ENCODE measurements at regions not wholly inside any gene's neighbourhood (a gene's known extent, or its start where the extent isn't known, plus 50 kb on each side); places are given as distances from the start of the nearest gene placed in this dataset.

GRCh38 chr5:98144710-98145109, 628.8 kb upstream of the RGMB start:
- CTCF ChIA-PET: no interaction called here
- POLR2A ChIA-PET: no interaction called here
- TF ChIP-seq LEF1 (IDR thresholded peaks at IDR 0.05; ENCODE audit: borderline replicate concordance) (no peak), L3MBTL2 (conservative IDR thresholded peaks at IDR 0.05) (no peak), FOXA1 (IDR thresholded peaks at IDR 0.05) (no peak), NFRKB (IDR thresholded peaks at IDR 0.05) (no peak), TARDBP (IDR thresholded peaks at IDR 0.05) (no peak), SUZ12 (IDR thresholded peaks at IDR 0.05) (no peak), PKNOX1 (IDR thresholded peaks at IDR 0.05) (no peak), BHLHE40 (IDR thresholded peaks at IDR 0.05; ENCODE audit: borderline replicate concordance) (no peak), CTBP1 (IDR thresholded peaks at IDR 0.05; ENCODE audit: borderline replicate concordance) (no peak), SP1 (IDR thresholded peaks at IDR 0.05) (no peak), ARNT (IDR thresholded peaks at IDR 0.05) (no peak)
- no peak for DNase-seq (ENCODE audit: extremely low spot score)

- TF ChIP-seq HDGF (IDR thresholded peaks at IDR 0.05; ENCODE audit: borderline replicate concordance): no peak
- ChIA-PET POLR2A (no interaction called here), CTCF (no interaction called here)
- no peak for DNase-seq (ENCODE audit: extremely low spot score)
Observed at GRCh38 chr5:98157368-98157767, 616.1 kb upstream of the RGMB start.

- TF ChIP-seq PKNOX1 (IDR thresholded peaks at IDR 0.05): no peak
- no peak for TF ChIP-seq TARDBP (IDR thresholded peaks at IDR 0.05)
- TF ChIP-seq NFRKB (IDR thresholded peaks at IDR 0.05): no peak
- TF ChIP-seq LEF1 (IDR thresholded peaks at IDR 0.05; ENCODE audit: borderline replicate concordance): no peak
- TF ChIP-seq ZNF384 (IDR thresholded peaks at IDR 0.05): no peak
- no peak for TF ChIP-seq CTBP1 (IDR thresholded peaks at IDR 0.05; ENCODE audit: borderline replicate concordance)
- no peak for TF ChIP-seq SUZ12 (IDR thresholded peaks at IDR 0.05)
- POLR2A ChIA-PET: no interaction called here
- CTCF ChIA-PET: no interaction called here
- no peak for DNase-seq (ENCODE audit: extremely low spot score)
Observed at GRCh38 chr5:98158440-98158839, 615.0 kb upstream of the RGMB start.

GRCh38 chr5:98163796-98164493, 609.5 kb upstream of the RGMB start:
- TF ChIP-seq FOXA1 (IDR thresholded peaks at IDR 0.05) (no peak), FOXM1 (IDR thresholded peaks at IDR 0.05; ENCODE audit: borderline replicate concordance) (no peak), SUZ12 (IDR thresholded peaks at IDR 0.05) (no peak), LEF1 (IDR thresholded peaks at IDR 0.05; ENCODE audit: borderline replicate concordance) (no peak), ZNF384 (IDR thresholded peaks at IDR 0.05) (no peak), ARNT (IDR thresholded peaks at IDR 0.05) (no peak), L3MBTL2 (conservative IDR thresholded peaks at IDR 0.05) (no peak), BHLHE40 (IDR thresholded peaks at IDR 0.05; ENCODE audit: borderline replicate concordance) (no peak), CTBP1 (IDR thresholded peaks at IDR 0.05; ENCODE audit: borderline replicate concordance) (no peak), TARDBP (IDR thresholded peaks at IDR 0.05) (no peak)
- ChIA-PET POLR2A (no interaction called here), CTCF (no interaction called here)
- no peak for DNase-seq (ENCODE audit: extremely low spot score)

GRCh38 chr5:98168871-98169270, 604.6 kb upstream of the RGMB start:
- no peak for DNase-seq (ENCODE audit: extremely low spot score)
- ChIA-PET POLR2A (no interaction called here), CTCF (no interaction called here)
- TF ChIP-seq NFRKB (IDR thresholded peaks at IDR 0.05) (no peak), L3MBTL2 (conservative IDR thresholded peaks at IDR 0.05) (no peak), FOXK2 (IDR thresholded peaks at IDR 0.05) (no peak)

- ChIA-PET CTCF (no interaction called here), POLR2A (no interaction called here)
- no peak for DNase-seq (ENCODE audit: extremely low spot score)
- TF ChIP-seq BHLHE40 (IDR thresholded peaks at IDR 0.05; ENCODE audit: borderline replicate concordance) (no peak), L3MBTL2 (conservative IDR thresholded peaks at IDR 0.05) (no peak), SUZ12 (IDR thresholded peaks at IDR 0.05) (no peak), LEF1 (IDR thresholded peaks at IDR 0.05; ENCODE audit: borderline replicate concordance) (no peak), NFRKB (IDR thresholded peaks at IDR 0.05) (no peak), FOXK2 (IDR thresholded peaks at IDR 0.05) (no peak), TARDBP (IDR thresholded peaks at IDR 0.05) (no peak), PKNOX1 (IDR thresholded peaks at IDR 0.05) (no peak), SP1 (IDR thresholded peaks at IDR 0.05) (no peak), HDGF (IDR thresholded peaks at IDR 0.05; ENCODE audit: borderline replicate concordance) (no peak), ARNT (IDR thresholded peaks at IDR 0.05) (no peak), CTBP1 (IDR thresholded peaks at IDR 0.05; ENCODE audit: borderline replicate concordance) (no peak), ELF4 (IDR thresholded peaks at IDR 0.05) (no peak), FOXA1 (IDR thresholded peaks at IDR 0.05) (no peak), FOXM1 (IDR thresholded peaks at IDR 0.05; ENCODE audit: borderline replicate concordance) (no peak), ZNF384 (IDR thresholded peaks at IDR 0.05) (no peak)
Observed at GRCh38 chr5:98170994-98171393, 602.5 kb upstream of the RGMB start.

GRCh38 chr5:98173334-98173733, 600.1 kb upstream of the RGMB start:
- POLR2A ChIA-PET: no interaction called here
- TF ChIP-seq ELF4 (IDR thresholded peaks at IDR 0.05) (no peak), SUZ12 (IDR thresholded peaks at IDR 0.05) (no peak), FOXM1 (IDR thresholded peaks at IDR 0.05; ENCODE audit: borderline replicate concordance) (no peak), ZNF384 (IDR thresholded peaks at IDR 0.05) (no peak), NFRKB (IDR thresholded peaks at IDR 0.05) (no peak), PKNOX1 (IDR thresholded peaks at IDR 0.05) (no peak), FOXA1 (IDR thresholded peaks at IDR 0.05) (no peak), BHLHE40 (IDR thresholded peaks at IDR 0.05; ENCODE audit: borderline replicate concordance) (no peak)
- DNase-seq (ENCODE audit: extremely low spot score): no peak
- CTCF ChIA-PET: no interaction called here
